Activated CD4-positive, alpha-beta T cell treated with anti-CD3 and anti-CD28 coated beads for 48 hours (primary cell): ENCODE measurements at regions not wholly inside any gene's neighbourhood (a gene's known extent, or its start where the extent isn't known, plus 50 kb on each side); places are given as distances from the start of the nearest gene placed in this dataset.

Source experiments
- DNase-seq: peaks from one replicate; pipeline ENCODE4 v3.0.0-alpha.2; 2020

GRCh38 chr11:119982517-119983239, 155.2 kb downstream of the TRIM29 start:
- DNase-seq = no peak

GRCh38 chr11:119980431-119980830, 157.5 kb downstream of the TRIM29 start:
- DNase-seq = no peak

- DNase-seq = no peak
These were observed 158.2 kb downstream of the TRIM29 start for GRCh38 chr11:119979701-119980100.

- no peak for DNase-seq
These were observed 159.2 kb downstream of the TRIM29 start for GRCh38 chr11:119978696-119979095.

- no peak for DNase-seq
These were observed 160.0 kb downstream of the TRIM29 start for GRCh38 chr11:119977881-119978280.

- DNase-seq = no peak
These were observed 160.4 kb downstream of the TRIM29 start for GRCh38 chr11:119977561-119977860.

- no peak for DNase-seq
These were observed 160.9 kb downstream of the TRIM29 start for GRCh38 chr11:119976805-119977560.

GRCh38 chr11:119975561-119976152, 162.3 kb downstream of the TRIM29 start:
- DNase-seq = no peak

GRCh38 chr11:119974467-119974866, 163.4 kb downstream of the TRIM29 start:
- DNase-seq = no peak

GRCh38 chr11:119974051-119974450, 163.9 kb downstream of the TRIM29 start:
- DNase-seq = no peak

- DNase-seq = no peak
These were observed 165.6 kb downstream of the TRIM29 start for GRCh38 chr11:119972281-119972680.

GRCh38 chr11:119970555-119971304, 167.2 kb downstream of the TRIM29 start:
- DNase-seq = no peak

- no peak for DNase-seq
These were observed 173.5 kb downstream of the TRIM29 start for GRCh38 chr11:119964136-119965025.

- DNase-seq = no peak
These were observed 180.0 kb downstream of the TRIM29 start for GRCh38 chr11:119957951-119958350.

- no peak for DNase-seq
These were observed 185.5 kb downstream of the TRIM29 start for GRCh38 chr11:119952441-119952840.

GRCh38 chr11:119943298-119943655, 194.6 kb downstream of the TRIM29 start:
- DNase-seq = no peak

GRCh38 chr11:119942583-119943297, 195.2 kb downstream of the TRIM29 start:
- DNase-seq = no peak

GRCh38 chr11:119941636-119942411, 196.1 kb downstream of the TRIM29 start:
- no peak for DNase-seq

- no peak for DNase-seq
These were observed 196.7 kb downstream of the TRIM29 start for GRCh38 chr11:119941171-119941570.

- no peak for DNase-seq
These were observed 197.4 kb downstream of the TRIM29 start for GRCh38 chr11:119940401-119940976.

- no peak for DNase-seq
These were observed 200.5 kb downstream of the TRIM29 start for GRCh38 chr11:119937412-119937811.
